H1 (cell line): ENCODE measurements at regions not wholly inside any gene's neighbourhood (a gene's known extent, or its start where the extent isn't known, plus 50 kb on each side); places are given as distances from the start of the nearest gene placed in this dataset.

Source experiments
- CTCF ChIA-PET: fragments of 300-600 bp; sonication (Branson Sonifier 250); formaldehyde crosslinking; loops from one replicate; lab custom pipeline; 2021; ENCODE audit not compliant: partially characterized antibody; lab: Charles Lee
- POLR2A ChIA-PET: fragments of 300-600 bp; sonication (Branson Sonifier 250); formaldehyde crosslinking; loops from one replicate; lab custom pipeline; 2021; ENCODE audit warnings: inconsistent platforms; ENCODE audit not compliant: partially characterized antibody; lab: Charles Lee
- DNase-seq, 2 experiments: peaks; one replicate each; pipeline versions ENCODE4 v3.0.0 to v3.0.0-alpha.2; 2010 to 2022; ENCODE audit warnings: low spot score in 2 of 2, low read depth in 1 of 2, mixed read lengths in 1 of 2
- FAIRE-seq: peaks from 2 replicates; lab custom pipeline; 2011; peaks lifted over from hg19 to GRCh38; lab: Jason Lieb, UNC
- H2AFZ ChIP-seq: 2 replicates; pipeline ENCODE4 v1.8.1; 2012; ENCODE audit warnings: low read length, inconsistent platforms
- H2AK5ac ChIP-seq: 2 replicates; pipeline ENCODE4 v1.6.1; 2013; ENCODE audit warnings: low read depth, low read length
- H2BK120ac ChIP-seq: replicated peaks from 2 replicates; pipeline ENCODE3; 2013; ENCODE audit warnings: low read depth, low read length, inconsistent platforms
- H2BK12ac ChIP-seq: 2 replicates; pipeline ENCODE4 v1.6.1; 2013; ENCODE audit warnings: low read depth, low read length
- H2BK15ac ChIP-seq: 2 replicates; pipeline ENCODE4 v1.6.1; 2013; ENCODE audit warnings: low read length
- H2BK20ac ChIP-seq: 2 replicates; pipeline ENCODE4 v1.6.1; 2013; ENCODE audit warnings: low read length
- H2BK5ac ChIP-seq: 2 replicates; pipeline ENCODE4 v1.6.1; 2013; ENCODE audit warnings: low read depth, low read length
- H3K14ac ChIP-seq: 2 replicates; pipeline ENCODE4 v1.6.1; 2013; ENCODE audit warnings: inconsistent platforms; ENCODE audit not compliant: insufficient read length
- H3K18ac ChIP-seq: 2 replicates; pipeline ENCODE4 v1.6.1; 2013; ENCODE audit warnings: low read length; ENCODE audit errors: extremely low read depth
- H3K23ac ChIP-seq: 2 replicates; pipeline ENCODE4 v1.6.1; 2013; ENCODE audit warnings: inconsistent platforms; ENCODE audit not compliant: insufficient read length
- H3K23me2 ChIP-seq: 2 replicates; pipeline ENCODE4 v1.6.1; 2013; ENCODE audit warnings: low read depth, low read length
- H3K27ac ChIP-seq: 2 replicates; pipeline ENCODE4 v1.6.1; 2011; ENCODE audit warnings: low read depth, low read length, inconsistent platforms
- H3K27me3 ChIP-seq, 4 experiments: replicated peaks in 1 of 4; 1 replicate in 1 of 4; 2 replicates in 3 of 4; pipeline versions ENCODE4 v1.6.1 to v1.8.1; 2011 to 2013; ENCODE audit warnings: low read length in 3 of 4, mild to moderate bottlenecking in 3 of 4, inconsistent platforms in 2 of 4, mixed read lengths in 2 of 4, moderate library complexity in 1 of 4; ENCODE audit not compliant: control insufficient read depth in 3 of 4, insufficient read depth in 3 of 4; ENCODE audit errors: extremely low read depth in 1 of 4
- H3K36me3 ChIP-seq, 4 experiments: 2 replicates each; pipeline versions ENCODE4 v1.6.1 to v1.8.1; 2011 to 2013; ENCODE audit warnings: mild to moderate bottlenecking in 4 of 4, low read length in 3 of 4, moderate library complexity in 2 of 4, control low read depth in 1 of 4, inconsistent platforms in 1 of 4; ENCODE audit not compliant: insufficient read depth in 4 of 4, control insufficient read depth in 2 of 4
- H3K4ac ChIP-seq: replicated peaks from 2 replicates; pipeline ENCODE3; 2013; ENCODE audit warnings: low read length, low read depth, mixed read lengths, inconsistent platforms; ENCODE audit not compliant: insufficient read length
- H3K4me1 ChIP-seq, 4 experiments: replicated peaks in 1 of 4; 1 replicate in 1 of 4; 2 replicates in 3 of 4; pipeline versions ENCODE4 v1.6.1 to v1.8.1; 2011 to 2013; ENCODE audit warnings: low read length in 3 of 4, inconsistent platforms in 2 of 4, mixed read lengths in 1 of 4; ENCODE audit not compliant: insufficient read depth in 4 of 4, control insufficient read depth in 3 of 4
- H3K4me2 ChIP-seq, 2 experiments: 2 replicates each; pipeline versions ENCODE4 v1.6.1 to v1.8.1; 2011 to 2013; ENCODE audit warnings: low read depth in 2 of 2, low read length in 2 of 2, control low read depth in 1 of 2, inconsistent platforms in 1 of 2, mild to moderate bottlenecking in 1 of 2; ENCODE audit not compliant: insufficient read depth in 1 of 2
- H3K4me3 ChIP-seq, 4 experiments: fragments of 200-600, 300-600 bp in 1 of 4; sonication (generic), shearing (Covaris generic), sonication (Bioruptor Twin) in 1 of 4; 2 replicates each; pipeline versions ENCODE4 v1.5.1 to v1.8.1; 2011 to 2016; ENCODE audit warnings: low read length in 4 of 4, low read depth in 3 of 4, control low read depth in 2 of 4, inconsistent platforms in 2 of 4, mild to moderate bottlenecking in 2 of 4, mixed read lengths in 1 of 4, moderate library complexity in 1 of 4; ENCODE audit not compliant: insufficient read depth in 2 of 4; ENCODE audit errors: extremely low read depth in 1 of 4
- H3K56ac ChIP-seq: replicated peaks from 2 replicates; pipeline ENCODE3; 2013; ENCODE audit warnings: low read depth, mild to moderate bottlenecking, mixed read lengths, low read length, inconsistent platforms; ENCODE audit not compliant: insufficient read length
- H3K79me1 ChIP-seq: 2 replicates; pipeline ENCODE4 v1.6.1; 2013; ENCODE audit warnings: low read depth, low read length, control low read depth
- H3K79me2 ChIP-seq, 2 experiments: 2 replicates each; pipeline versions ENCODE4 v1.6.1 to v1.8.1; 2012 to 2013; ENCODE audit warnings: low read length in 2 of 2, mild to moderate bottlenecking in 2 of 2, inconsistent platforms in 1 of 2; ENCODE audit not compliant: insufficient read depth in 2 of 2, control insufficient read depth in 1 of 2
- H3K9ac ChIP-seq, 4 experiments: replicated peaks in 1 of 4; 1 replicate in 1 of 4; 2 replicates in 3 of 4; pipeline versions ENCODE4 v1.6.1 to v1.8.1; 2011 to 2013; ENCODE audit warnings: low read depth in 3 of 4, low read length in 3 of 4, control low read depth in 2 of 4, mild to moderate bottlenecking in 2 of 4, moderate library complexity in 2 of 4, inconsistent platforms in 1 of 4; ENCODE audit errors: extremely low read depth in 1 of 4
- H3K9me3 ChIP-seq, 2 experiments: 2 replicates each; pipeline versions ENCODE4 v1.6.1 to v1.8.1; 2012 to 2013; ENCODE audit warnings: mild to moderate bottlenecking in 2 of 2, moderate library complexity in 2 of 2, control low read depth in 1 of 2, inconsistent platforms in 1 of 2, low read depth in 1 of 2, low read length in 1 of 2, mixed read lengths in 1 of 2; ENCODE audit not compliant: insufficient read depth in 2 of 2
- H4K20me1 ChIP-seq, 2 experiments: replicated peaks in 1 of 2; 2 replicates each; pipeline versions ENCODE3 to v1.8.1; 2011 to 2013; ENCODE audit warnings: inconsistent platforms in 2 of 2, low read length in 2 of 2, mild to moderate bottlenecking in 1 of 2; ENCODE audit not compliant: insufficient read depth in 2 of 2, control insufficient read depth in 1 of 2
- H4K5ac ChIP-seq: 2 replicates; pipeline ENCODE4 v1.6.1; 2013; ENCODE audit warnings: low read length, low read depth, mixed read lengths, inconsistent platforms; ENCODE audit not compliant: insufficient read length
- H4K8ac ChIP-seq: 2 replicates; pipeline ENCODE4 v1.8.0; 2013; ENCODE audit warnings: mild to moderate bottlenecking, moderate library complexity, low read length, inconsistent platforms; ENCODE audit not compliant: insufficient read depth; ENCODE audit errors: extremely low read depth
- H4K91ac ChIP-seq: replicated peaks from 2 replicates; pipeline ENCODE3; 2013; ENCODE audit warnings: low read length, mixed read lengths, inconsistent platforms; ENCODE audit not compliant: insufficient read length
- BACH1 ChIP-seq: IDR thresholded peaks from 2 replicates; pipeline ENCODE4 v1.6.1; 2012; ENCODE audit warnings: low read length, improper control_type of control experiment
- CHD1 ChIP-seq: IDR thresholded peaks from 2 replicates; pipeline ENCODE4 v1.6.1; 2012; ENCODE audit warnings: low read depth, low read length, improper control_type of control experiment
- KDM1A ChIP-seq: fragments of 200-600, 300-600 bp; sonication (generic); IDR thresholded peaks from 2 replicates; pipeline ENCODE4 v1.7.1; 2016; ENCODE audit warnings: mild to moderate bottlenecking, low read length, borderline replicate concordance
- POLR2AphosphoS5 ChIP-seq: IDR thresholded peaks from 2 replicates; pipeline ENCODE4 v1.6.1; 2011; ENCODE audit warnings: low read depth, low read length
- RBBP5 ChIP-seq: IDR thresholded peaks from 2 replicates; pipeline ENCODE4 v1.7.1; 2012; ENCODE audit warnings: low read depth, mild to moderate bottlenecking, inconsistent platforms, low read length, moderate library complexity, borderline replicate concordance
- SIN3A ChIP-seq, 2 experiments: IDR thresholded peaks in 1 of 2; conservative IDR thresholded peaks in 1 of 2; 2 replicates each; pipeline ENCODE4 v1.6.1; 2011 to 2012; ENCODE audit warnings: low read length in 2 of 2, improper control_type of control experiment in 1 of 2, low read depth in 1 of 2, mild to moderate bottlenecking in 1 of 2
- SP1 ChIP-seq: IDR thresholded peaks from 2 replicates; pipeline ENCODE4 v1.6.1; 2011; ENCODE audit warnings: low read depth, low read length
- TBP ChIP-seq: IDR thresholded peaks from 2 replicates; pipeline ENCODE4 v1.6.1; 2011; ENCODE audit warnings: low read depth, low read length, improper control_type of control experiment
- USF2 ChIP-seq: IDR thresholded peaks from 2 replicates; pipeline ENCODE4 v1.6.1; 2011; ENCODE audit warnings: low read length, improper control_type of control experiment

- POLR2A ChIA-PET = no interaction called here
- no peak for FAIRE-seq
- Histone ChIP-seq H3K4me1 (no peaks in the 10 kb centered on the region), H3K27ac (no peak overlapping the region), H4K20me1 (no peaks in the 10 kb centered on the region), H4K8ac (no peak overlapping the region), H3K18ac (no peak overlapping the region), H2AFZ (no peak overlapping the region), H4K91ac (no peak overlapping the region), H3K4me3 (no peak overlapping the region), H2BK120ac (no peak overlapping the region), H3K4ac (no peak overlapping the region), H3K9me3 (no peaks in the 10 kb centered on the region), H3K27me3 (no peaks in the 10 kb centered on the region), H3K36me3 (no peaks in the 10 kb centered on the region), H2BK15ac (no peak overlapping the region), H3K14ac (no peak overlapping the region), H3K79me1 (no peaks in the 10 kb centered on the region), H4K5ac (no peak overlapping the region), H2AK5ac (no peak overlapping the region), H3K79me2 (no peaks in the 10 kb centered on the region), H3K56ac (no peak overlapping the region), H3K23me2 (no peaks in the 10 kb centered on the region), H3K23ac (no peak overlapping the region), H2BK20ac (no peak overlapping the region), H2BK12ac (no peak overlapping the region), H3K4me2 (no peak overlapping the region), H2BK5ac (no peak overlapping the region), H3K9ac (no peak overlapping the region)
- DNase-seq = no peak
- CTCF ChIA-PET = interaction anchor here (0.5 kb wide), 1 partner anchor 189 kb away, joined by 4 read pairs; no protein-coding TSS in a partner anchor
- TF ChIP-seq CHD1 (no peak), RBBP5 (no peak), POLR2AphosphoS5 (no peak), SIN3A (conservative IDR thresholded peaks at IDR 0.05 in 1 of 2, IDR thresholded peaks at IDR 0.05 in 1 of 2; ENCODE audit: low read depth in 1 of 2, low read length in 2 of 2) (no peak), SP1 (no peak), BACH1 (no peak), TBP (no peak), USF2 (no peak), KDM1A (no peak)
Measured at GRCh38 chrX:134101636-134102035, 116.2 kb upstream of the GPC3 start.
